ENCODE measurements at regions not wholly inside any gene's neighbourhood (a gene's known extent, or its start where the extent isn't known, plus 50 kb on each side); places are given as distances from the start of the nearest gene placed in this dataset.

- Histone ChIP-seq H3K27me3 (ENCODE audit: insufficient read depth, low read length) (no peaks in the 10 kb centered on the region), H3K4me3 (ENCODE audit: low read length) (no peak overlapping the region), H3K9me3 (ENCODE audit: insufficient read depth, low read depth, low read length) (no peaks in the 10 kb centered on the region), H3K36me3 (ENCODE audit: insufficient read depth, low read depth, low read length) (no peaks in the 10 kb centered on the region), H3K27ac (ENCODE audit: low read length) (no peak overlapping the region), H3K9ac (ENCODE audit: low read depth, low read length) (no peak overlapping the region), H3K4me1 (ENCODE audit: insufficient read depth, low read length) (peaks cover 7% of the 10 kb centered on the region)
Measured at GRCh38 chr9:99579964-99580363, 241.7 kb upstream of the NR4A3 start.

- no peak overlapping the region for H3K4me3 ChIP-seq (ENCODE audit: low read length)
- no peaks in the 10 kb centered on the region for H3K9me3 ChIP-seq (ENCODE audit: insufficient read depth, low read depth, low read length)
- no peaks in the 10 kb centered on the region for H3K36me3 ChIP-seq (ENCODE audit: insufficient read depth, low read depth, low read length)
- no peaks in the 10 kb centered on the region for H3K4me1 ChIP-seq (ENCODE audit: insufficient read depth, low read length)
- no peaks in the 10 kb centered on the region for H3K27me3 ChIP-seq (ENCODE audit: insufficient read depth, low read length)
- H3K9ac ChIP-seq (ENCODE audit: low read depth, low read length): no peak overlapping the region
- H3K27ac ChIP-seq (ENCODE audit: low read length): no peak overlapping the region
Measured at GRCh38 chr9:99582814-99583213, 238.9 kb upstream of the NR4A3 start.

GRCh38 chr9:99588299-99588698 is 233.4 kb upstream of the NR4A3 start:
- Histone ChIP-seq H3K36me3 (ENCODE audit: insufficient read depth, low read depth, low read length) (no peaks in the 10 kb centered on the region), H3K4me1 (ENCODE audit: insufficient read depth, low read length) (no peaks in the 10 kb centered on the region), H3K27ac (ENCODE audit: low read length) (no peak overlapping the region)

GRCh38 chr9:99588747-99589146 is 232.9 kb upstream of the NR4A3 start:
- H3K4me1 ChIP-seq (ENCODE audit: insufficient read depth, low read length): no peaks in the 10 kb centered on the region
- H3K36me3 ChIP-seq (ENCODE audit: insufficient read depth, low read depth, low read length): no peaks in the 10 kb centered on the region
- no peaks in the 10 kb centered on the region for H3K27me3 ChIP-seq (ENCODE audit: insufficient read depth, low read length)
- H3K9me3 ChIP-seq (ENCODE audit: insufficient read depth, low read depth, low read length): no peaks in the 10 kb centered on the region
- H3K4me3 ChIP-seq (ENCODE audit: low read length): no peak overlapping the region
- no peak overlapping the region for H3K27ac ChIP-seq (ENCODE audit: low read length)
- no peak overlapping the region for H3K9ac ChIP-seq (ENCODE audit: low read depth, low read length)

More at GRCh38 chr9:99588299-99588698, 233.4 kb upstream of the NR4A3 start:
- no peak overlapping the region for H3K4me3 ChIP-seq (ENCODE audit: low read length)
- no peak overlapping the region for H3K9ac ChIP-seq (ENCODE audit: low read depth, low read length)
- no peaks in the 10 kb centered on the region for H3K27me3 ChIP-seq (ENCODE audit: insufficient read depth, low read length)
- H3K9me3 ChIP-seq (ENCODE audit: insufficient read depth, low read depth, low read length): no peaks in the 10 kb centered on the region

GRCh38 chr9:99590410-99590809 is 231.3 kb upstream of the NR4A3 start:
- H3K4me3 ChIP-seq (ENCODE audit: low read length): no peak overlapping the region
- H3K27me3 ChIP-seq (ENCODE audit: insufficient read depth, low read length): no peaks in the 10 kb centered on the region
- H3K27ac ChIP-seq (ENCODE audit: low read length): no peak overlapping the region
- no peaks in the 10 kb centered on the region for H3K9me3 ChIP-seq (ENCODE audit: insufficient read depth, low read depth, low read length)
- H3K9ac ChIP-seq (ENCODE audit: low read depth, low read length): no peak overlapping the region
- no peaks in the 10 kb centered on the region for H3K4me1 ChIP-seq (ENCODE audit: insufficient read depth, low read length)
- H3K36me3 ChIP-seq (ENCODE audit: insufficient read depth, low read depth, low read length): no peaks in the 10 kb centered on the region

GRCh38 chr9:99590840-99591239 is 230.8 kb upstream of the NR4A3 start:
- H3K9ac ChIP-seq (ENCODE audit: low read depth, low read length): no peak overlapping the region

GRCh38 chr9:99591770-99592169 is 229.9 kb upstream of the NR4A3 start:
- Histone ChIP-seq H3K27me3 (ENCODE audit: insufficient read depth, low read length) (no peaks in the 10 kb centered on the region), H3K9me3 (ENCODE audit: insufficient read depth, low read depth, low read length) (no peaks in the 10 kb centered on the region), H3K36me3 (ENCODE audit: insufficient read depth, low read depth, low read length) (no peaks in the 10 kb centered on the region), H3K9ac (ENCODE audit: low read depth, low read length) (no peak overlapping the region), H3K4me3 (ENCODE audit: low read length) (no peak overlapping the region), H3K4me1 (ENCODE audit: insufficient read depth, low read length) (no peaks in the 10 kb centered on the region), H3K27ac (ENCODE audit: low read length) (no peak overlapping the region)

More at GRCh38 chr9:99590840-99591239, 230.8 kb upstream of the NR4A3 start:
- H3K9me3 ChIP-seq (ENCODE audit: insufficient read depth, low read depth, low read length): no peaks in the 10 kb centered on the region
- H3K27me3 ChIP-seq (ENCODE audit: insufficient read depth, low read length): no peaks in the 10 kb centered on the region
- no peaks in the 10 kb centered on the region for H3K36me3 ChIP-seq (ENCODE audit: insufficient read depth, low read depth, low read length)
- no peaks in the 10 kb centered on the region for H3K4me1 ChIP-seq (ENCODE audit: insufficient read depth, low read length)
- no peak overlapping the region for H3K27ac ChIP-seq (ENCODE audit: low read length)
- H3K4me3 ChIP-seq (ENCODE audit: low read length): no peak overlapping the region

- no peaks in the 10 kb centered on the region for H3K9me3 ChIP-seq (ENCODE audit: insufficient read depth, low read depth, low read length)
- H3K36me3 ChIP-seq (ENCODE audit: insufficient read depth, low read depth, low read length): no peaks in the 10 kb centered on the region
- H3K27ac ChIP-seq (ENCODE audit: low read length): no peak overlapping the region
- no peak overlapping the region for H3K9ac ChIP-seq (ENCODE audit: low read depth, low read length)
- H3K27me3 ChIP-seq (ENCODE audit: insufficient read depth, low read length): no peaks in the 10 kb centered on the region
- H3K4me3 ChIP-seq (ENCODE audit: low read length): no peak overlapping the region
- H3K4me1 ChIP-seq (ENCODE audit: insufficient read depth, low read length): no peaks in the 10 kb centered on the region
Measured at GRCh38 chr9:99592834-99593574, 228.7 kb upstream of the NR4A3 start.

GRCh38 chr9:99593610-99594009 is 228.1 kb upstream of the NR4A3 start:
- Histone ChIP-seq H3K36me3 (ENCODE audit: insufficient read depth, low read depth, low read length) (no peaks in the 10 kb centered on the region), H3K4me1 (ENCODE audit: insufficient read depth, low read length) (no peaks in the 10 kb centered on the region), H3K27ac (ENCODE audit: low read length) (no peak overlapping the region), H3K27me3 (ENCODE audit: insufficient read depth, low read length) (no peaks in the 10 kb centered on the region), H3K9me3 (ENCODE audit: insufficient read depth, low read depth, low read length) (no peaks in the 10 kb centered on the region), H3K4me3 (ENCODE audit: low read length) (no peak overlapping the region), H3K9ac (ENCODE audit: low read depth, low read length) (no peak overlapping the region)

- H3K36me3 ChIP-seq (ENCODE audit: insufficient read depth, low read depth, low read length): no peaks in the 10 kb centered on the region
- no peaks in the 10 kb centered on the region for H3K4me1 ChIP-seq (ENCODE audit: insufficient read depth, low read length)
- H3K9me3 ChIP-seq (ENCODE audit: insufficient read depth, low read depth, low read length): no peaks in the 10 kb centered on the region
- no peaks in the 10 kb centered on the region for H3K27me3 ChIP-seq (ENCODE audit: insufficient read depth, low read length)
- no peak overlapping the region for H3K4me3 ChIP-seq (ENCODE audit: low read length)
- no peak overlapping the region for H3K9ac ChIP-seq (ENCODE audit: low read depth, low read length)
- no peak overlapping the region for H3K27ac ChIP-seq (ENCODE audit: low read length)
Measured at GRCh38 chr9:99594056-99594780, 227.5 kb upstream of the NR4A3 start.

GRCh38 chr9:99595796-99596195 is 225.9 kb upstream of the NR4A3 start:
- no peaks in the 10 kb centered on the region for H3K4me1 ChIP-seq (ENCODE audit: insufficient read depth, low read length)
- H3K27ac ChIP-seq (ENCODE audit: low read length): no peak overlapping the region
- no peaks in the 10 kb centered on the region for H3K36me3 ChIP-seq (ENCODE audit: insufficient read depth, low read depth, low read length)
- H3K4me3 ChIP-seq (ENCODE audit: low read length): no peak overlapping the region
- H3K27me3 ChIP-seq (ENCODE audit: insufficient read depth, low read length): no peaks in the 10 kb centered on the region
- H3K9ac ChIP-seq (ENCODE audit: low read depth, low read length): no peak overlapping the region
- no peaks in the 10 kb centered on the region for H3K9me3 ChIP-seq (ENCODE audit: insufficient read depth, low read depth, low read length)

- no peak overlapping the region for H3K27ac ChIP-seq (ENCODE audit: low read length)
- H3K4me3 ChIP-seq (ENCODE audit: low read length): no peak overlapping the region
- no peaks in the 10 kb centered on the region for H3K36me3 ChIP-seq (ENCODE audit: insufficient read depth, low read depth, low read length)
- H3K27me3 ChIP-seq (ENCODE audit: insufficient read depth, low read length): peaks cover 14% of the 10 kb centered on the region
- H3K9me3 ChIP-seq (ENCODE audit: insufficient read depth, low read depth, low read length): no peaks in the 10 kb centered on the region
- H3K4me1 ChIP-seq (ENCODE audit: insufficient read depth, low read length): peaks cover 6% of the 10 kb centered on the region
- no peak overlapping the region for H3K9ac ChIP-seq (ENCODE audit: low read depth, low read length)
Measured at GRCh38 chr9:99601571-99602111, 220.0 kb upstream of the NR4A3 start.

Measured in iPS-20b (cell line).